ENCODE measurements at regions not wholly inside any gene's neighbourhood (a gene's known extent, or its start where the extent isn't known, plus 50 kb on each side); places are given as distances from the start of the nearest gene placed in this dataset.

DNA sequence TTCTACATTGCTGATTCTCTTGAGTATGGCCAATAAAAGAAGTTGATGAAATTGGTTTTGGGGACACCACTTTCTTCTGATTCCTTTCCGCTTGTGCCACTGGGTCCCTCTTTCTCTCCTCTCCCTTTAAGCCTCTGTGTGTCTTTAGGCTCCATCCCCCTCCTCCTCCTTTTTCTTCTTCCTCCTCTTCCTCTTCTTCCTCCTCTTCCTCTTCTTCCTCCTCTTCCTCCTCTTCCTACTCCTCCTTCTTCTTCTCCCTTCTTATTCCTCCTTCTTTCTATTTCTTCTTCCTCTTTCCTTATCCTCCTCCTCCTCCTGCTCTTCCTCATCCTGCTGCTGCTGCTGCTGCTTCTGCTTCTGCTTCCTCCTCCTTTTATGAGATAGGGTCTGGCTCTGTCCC is 93.7 kb downstream of the CHD9NB start:
- no peak for ATAC-seq
- TF ChIP-seq, protein P1, sequence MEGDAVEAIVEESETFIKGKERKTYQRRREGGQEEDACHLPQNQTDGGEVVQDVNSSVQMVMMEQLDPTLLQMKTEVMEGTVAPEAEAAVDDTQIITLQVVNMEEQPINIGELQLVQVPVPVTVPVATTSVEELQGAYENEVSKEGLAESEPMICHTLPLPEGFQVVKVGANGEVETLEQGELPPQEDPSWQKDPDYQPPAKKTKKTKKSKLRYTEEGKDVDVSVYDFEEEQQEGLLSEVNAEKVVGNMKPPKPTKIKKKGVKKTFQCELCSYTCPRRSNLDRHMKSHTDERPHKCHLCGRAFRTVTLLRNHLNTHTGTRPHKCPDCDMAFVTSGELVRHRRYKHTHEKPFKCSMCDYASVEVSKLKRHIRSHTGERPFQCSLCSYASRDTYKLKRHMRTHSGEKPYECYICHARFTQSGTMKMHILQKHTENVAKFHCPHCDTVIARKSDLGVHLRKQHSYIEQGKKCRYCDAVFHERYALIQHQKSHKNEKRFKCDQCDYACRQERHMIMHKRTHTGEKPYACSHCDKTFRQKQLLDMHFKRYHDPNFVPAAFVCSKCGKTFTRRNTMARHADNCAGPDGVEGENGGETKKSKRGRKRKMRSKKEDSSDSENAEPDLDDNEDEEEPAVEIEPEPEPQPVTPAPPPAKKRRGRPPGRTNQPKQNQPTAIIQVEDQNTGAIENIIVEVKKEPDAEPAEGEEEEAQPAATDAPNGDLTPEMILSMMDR (IDR thresholded peaks at IDR 0.05) = no peak

DNA sequence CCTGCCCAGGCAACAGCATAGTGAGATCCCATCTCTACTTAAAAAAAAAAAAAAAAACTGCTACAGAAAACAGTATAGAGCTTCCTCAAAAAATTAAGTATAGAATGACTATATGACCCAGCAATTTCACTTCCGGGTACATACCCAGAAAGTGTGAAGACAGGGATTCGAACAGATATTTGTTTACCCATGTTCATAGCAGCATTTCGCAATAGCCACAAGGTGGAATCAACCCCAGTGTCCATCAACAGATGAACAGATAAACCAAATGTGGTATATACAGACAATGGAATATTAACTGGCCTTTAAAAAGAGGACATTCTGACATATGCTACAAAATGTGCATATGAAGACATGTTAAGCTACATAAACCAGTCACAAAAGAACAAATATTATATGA is 95.5 kb downstream of the CHD9NB start:
- TF ChIP-seq, protein P1 (IDR thresholded peaks at IDR 0.05) = no peak
- DNase-seq (no peak), ATAC-seq (no peak)
- Histone ChIP-seq H3K4me3 (no peak overlapping the region), H3K4me1 (no peaks in the 10 kb centered on the region), H3K9me3 (no peaks in the 10 kb centered on the region), H3K27ac (no peak overlapping the region), H3K27me3 (no peaks in the 10 kb centered on the region), H3K36me3 (no peaks in the 10 kb centered on the region)
- intact Hi-C loops (cut with DNase I) = no loop called here

More for the DNA sequence above, 93.7 kb downstream of the CHD9NB start:
- Histone ChIP-seq H3K27ac (no peak overlapping the region), H3K9me3 (no peaks in the 10 kb centered on the region), H3K4me1 (no peaks in the 10 kb centered on the region), H3K4me3 (no peak overlapping the region), H3K27me3 (no peaks in the 10 kb centered on the region), H3K36me3 (no peaks in the 10 kb centered on the region)
- DNase-seq = no peak
- intact Hi-C loops (cut with DNase I) = no loop called here

DNA sequence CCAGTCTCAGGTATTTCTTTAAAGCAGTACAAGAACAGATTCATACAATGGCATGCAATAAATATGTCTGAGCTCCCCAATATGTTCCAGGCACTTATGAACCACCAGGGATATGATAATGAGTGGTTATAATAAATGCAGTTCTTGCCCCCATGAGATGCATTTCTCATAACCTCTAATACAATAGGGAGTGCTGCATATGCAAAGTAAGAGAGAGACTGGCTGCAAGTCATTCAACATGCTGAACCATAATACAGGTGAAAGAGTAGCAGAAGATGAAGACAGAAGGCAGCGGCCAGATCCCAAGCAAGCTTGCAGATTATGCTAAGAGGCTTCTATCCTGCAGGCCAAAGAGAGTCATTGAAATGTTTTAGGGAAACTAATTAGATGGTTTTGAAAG is 96.7 kb downstream of the CHD9NB start:
- intact Hi-C loops (cut with DNase I) = no loop called here
- no peaks in the 10 kb centered on the region for H3K4me1 ChIP-seq
- no peak overlapping the region for H3K27ac ChIP-seq
- H3K9me3 ChIP-seq = no peaks in the 10 kb centered on the region
- TF ChIP-seq, protein P1 (IDR thresholded peaks at IDR 0.05) = no peak
- H3K36me3 ChIP-seq = no peaks in the 10 kb centered on the region
- DNase-seq (no peak), ATAC-seq (no peak)
- no peaks in the 10 kb centered on the region for H3K27me3 ChIP-seq
- H3K4me3 ChIP-seq = no peak overlapping the region

DNA sequence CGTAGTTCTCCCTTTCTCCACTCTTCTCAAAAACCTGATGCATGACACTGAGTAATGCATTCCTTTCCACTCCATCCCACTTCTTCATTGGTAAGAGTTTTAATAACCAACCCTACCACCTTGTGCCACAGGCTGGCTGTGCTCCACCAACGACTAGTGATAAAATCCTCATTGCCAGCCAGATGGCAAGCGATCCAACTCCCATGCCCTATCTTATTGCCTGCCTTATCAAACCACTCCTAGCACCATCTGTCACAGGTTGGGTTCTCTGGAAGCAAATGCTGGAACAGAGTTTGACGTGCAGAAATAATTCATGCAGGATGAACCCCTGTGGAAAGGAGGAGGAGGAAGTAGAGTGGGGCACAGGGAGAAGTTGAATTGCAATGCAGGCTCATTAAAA is 99.5 kb downstream of the CHD9NB start:
- no peaks in the 10 kb centered on the region for H3K27me3 ChIP-seq
- H3K36me3 ChIP-seq = no peaks in the 10 kb centered on the region
- no peak overlapping the region for H3K27ac ChIP-seq
- DNase-seq = no peak
- intact Hi-C loops (cut with DNase I) = no loop called here
- no peak for ATAC-seq
- no peaks in the 10 kb centered on the region for H3K4me1 ChIP-seq
- TF ChIP-seq, protein P1 (IDR thresholded peaks at IDR 0.05) = no peak
- no peaks in the 10 kb centered on the region for H3K9me3 ChIP-seq
- H3K4me3 ChIP-seq = no peak overlapping the region

DNA sequence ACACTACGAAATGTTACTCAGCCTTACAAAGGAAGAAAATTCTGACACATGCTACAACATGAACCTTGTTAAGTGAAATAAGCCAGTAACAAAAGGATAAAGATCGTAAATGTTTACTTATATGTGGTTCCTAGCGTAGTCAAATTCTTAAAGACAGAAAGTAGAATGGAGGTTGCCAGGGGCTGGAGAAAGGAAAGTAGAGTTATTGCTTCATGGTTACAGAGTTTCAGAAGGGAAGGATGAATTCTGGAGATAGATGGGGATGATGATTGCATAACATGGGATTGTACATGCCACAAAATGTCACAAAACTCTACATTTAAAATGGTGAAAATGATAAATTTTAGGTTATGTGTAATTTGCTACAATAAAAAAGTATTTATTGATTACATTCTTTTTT is 103.8 kb downstream of the CHD9NB start:
- Histone ChIP-seq H3K27ac (no peak overlapping the region), H3K36me3 (no peaks in the 10 kb centered on the region), H3K27me3 (no peaks in the 10 kb centered on the region), H3K4me1 (no peaks in the 10 kb centered on the region), H3K4me3 (no peak overlapping the region), H3K9me3 (peaks cover 4% of the 10 kb centered on the region)
- TF ChIP-seq, protein P1 (IDR thresholded peaks at IDR 0.05) = no peak
- ATAC-seq (no peak), DNase-seq (no peak)
- intact Hi-C loops (cut with DNase I) = no loop called here

DNA sequence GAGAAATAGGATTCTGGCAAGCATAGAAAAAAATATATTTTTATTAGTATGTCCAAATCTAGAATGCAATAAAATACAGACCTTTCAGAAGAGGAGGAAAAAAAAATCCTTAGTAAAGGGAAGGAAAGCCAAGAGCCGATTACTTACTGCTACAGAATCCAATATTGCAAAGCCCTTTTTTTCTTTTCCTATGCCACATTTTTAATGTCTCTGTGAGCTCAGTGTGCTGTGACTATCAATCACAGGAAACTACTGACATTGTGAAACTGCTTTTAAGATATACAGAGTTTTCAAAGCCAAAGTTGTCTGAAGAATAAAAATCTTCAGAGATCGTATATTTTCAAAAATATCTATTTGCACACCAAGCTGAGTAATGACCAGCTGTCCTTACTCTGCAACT is 120.4 kb downstream of the CHD9NB start:
- H3K27ac ChIP-seq = no peak overlapping the region
- DNase-seq (no peak), ATAC-seq (no peak)
- no peaks in the 10 kb centered on the region for H3K4me1 ChIP-seq
- H3K36me3 ChIP-seq = no peaks in the 10 kb centered on the region
- intact Hi-C loops (cut with DNase I) = no loop called here
- H3K27me3 ChIP-seq = no peaks in the 10 kb centered on the region
- no peak overlapping the region for H3K4me3 ChIP-seq
- no peaks in the 10 kb centered on the region for H3K9me3 ChIP-seq
- TF ChIP-seq, protein P1 (IDR thresholded peaks at IDR 0.05) = no peak

Measured in upper lobe of right lung (tissue), 1 donor.